ENCODE measurements at regions not wholly inside any gene's neighbourhood (a gene's known extent, or its start where the extent isn't known, plus 50 kb on each side); places are given as distances from the start of the nearest gene placed in this dataset.

DNA sequence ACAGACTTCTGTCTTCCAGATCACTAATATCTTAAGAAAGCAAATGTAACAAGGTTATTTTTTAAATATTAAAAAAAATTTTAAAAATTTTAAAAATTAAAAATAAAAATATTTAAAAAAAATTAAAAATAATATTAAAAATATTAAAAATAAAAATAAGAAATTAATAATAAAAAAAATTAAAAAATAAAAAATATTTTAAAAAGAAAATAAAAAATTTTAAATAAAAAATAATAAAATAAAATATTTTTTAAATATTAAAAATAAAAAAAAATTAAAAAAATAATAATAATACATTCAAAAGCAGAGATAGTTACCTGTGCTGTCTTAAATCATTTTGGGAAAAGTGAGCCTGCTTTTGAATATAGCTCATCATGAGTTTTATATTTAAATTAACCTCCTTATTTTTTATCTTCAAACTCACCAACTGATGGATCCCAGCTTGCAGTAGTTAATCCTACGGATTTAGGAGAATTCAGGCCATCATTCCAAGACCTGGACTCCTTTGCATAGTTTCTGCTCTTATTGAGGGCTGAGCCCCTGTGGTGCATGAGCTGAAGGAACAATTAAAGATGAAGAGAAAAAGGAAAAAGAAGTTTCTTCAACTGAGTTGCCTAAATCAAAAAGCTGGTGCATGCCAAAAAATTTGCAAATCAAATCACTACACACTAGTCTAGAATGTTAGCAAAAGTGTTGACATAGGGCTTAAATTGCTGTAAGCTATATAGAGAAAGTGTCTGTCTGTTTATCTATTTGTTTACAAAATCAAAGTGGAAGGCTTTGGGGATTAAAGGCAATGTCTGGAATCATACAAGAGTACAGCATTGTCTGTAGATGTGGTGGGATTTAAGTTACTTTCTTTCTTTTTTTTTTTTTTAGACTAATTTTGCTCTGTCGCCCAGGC, 50.5 kb upstream of the ZNF438 start:
- H3K4me1 Mint-ChIP-seq (ENCODE audit: low read depth, unreplicated experiment), result no peaks in the 10 kb centered on the region
- H3K27me3 Mint-ChIP-seq (ENCODE audit: insufficient read depth, unreplicated experiment), result peaks cover 11% of the 10 kb centered on the region
- BruUV-seq (replicated peaks), result no TSS peak
- POLR2A ChIA-PET, result no interaction called here
- H3K27ac Mint-ChIP-seq (ENCODE audit: unreplicated experiment), result no peak overlapping the region
- Histone ChIP-seq H3K4me1 (no peaks in the 10 kb centered on the region), H3K9me3 (no peaks in the 10 kb centered on the region), H3K27me3 (replicated peaks; ENCODE audit: control insufficient read depth, insufficient read depth, low read length) (no peaks in the 10 kb centered on the region), H3K4me3 (ENCODE audit: low read depth, low read length) (no peak overlapping the region), H3K36me3 (ENCODE audit: control insufficient read depth, insufficient read depth, low read length) (no peaks in the 10 kb centered on the region)
- H3K9me3 Mint-ChIP-seq (ENCODE audit: unreplicated experiment), result no peaks in the 10 kb centered on the region
- intact Hi-C loops (cut with micrococcal nuclease; ENCODE audit: unreplicated experiment), result no loop called here
- CTCF ChIA-PET, result no interaction called here
- H3K4me3 Mint-ChIP-seq (ENCODE audit: unreplicated experiment), result no peak overlapping the region
- H3K36me3 Mint-ChIP-seq (ENCODE audit: insufficient read depth, unreplicated experiment), result no peaks in the 10 kb centered on the region
- no peak for DNase-seq
- TF ChIP-seq, protein P1, sequence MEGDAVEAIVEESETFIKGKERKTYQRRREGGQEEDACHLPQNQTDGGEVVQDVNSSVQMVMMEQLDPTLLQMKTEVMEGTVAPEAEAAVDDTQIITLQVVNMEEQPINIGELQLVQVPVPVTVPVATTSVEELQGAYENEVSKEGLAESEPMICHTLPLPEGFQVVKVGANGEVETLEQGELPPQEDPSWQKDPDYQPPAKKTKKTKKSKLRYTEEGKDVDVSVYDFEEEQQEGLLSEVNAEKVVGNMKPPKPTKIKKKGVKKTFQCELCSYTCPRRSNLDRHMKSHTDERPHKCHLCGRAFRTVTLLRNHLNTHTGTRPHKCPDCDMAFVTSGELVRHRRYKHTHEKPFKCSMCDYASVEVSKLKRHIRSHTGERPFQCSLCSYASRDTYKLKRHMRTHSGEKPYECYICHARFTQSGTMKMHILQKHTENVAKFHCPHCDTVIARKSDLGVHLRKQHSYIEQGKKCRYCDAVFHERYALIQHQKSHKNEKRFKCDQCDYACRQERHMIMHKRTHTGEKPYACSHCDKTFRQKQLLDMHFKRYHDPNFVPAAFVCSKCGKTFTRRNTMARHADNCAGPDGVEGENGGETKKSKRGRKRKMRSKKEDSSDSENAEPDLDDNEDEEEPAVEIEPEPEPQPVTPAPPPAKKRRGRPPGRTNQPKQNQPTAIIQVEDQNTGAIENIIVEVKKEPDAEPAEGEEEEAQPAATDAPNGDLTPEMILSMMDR (IDR thresholded peaks at IDR 0.05; ENCODE audit: insufficient read depth in 1 of 2, low read depth in 1 of 2, low read length in 1 of 2, severe bottlenecking in 1 of 2, unreplicated experiment in 1 of 2), result no peak

GRCh38 chr10:31083765-31084184, 52.1 kb upstream of the ZNF438 start:
- ChIA-PET POLR2A (no interaction called here), CTCF (interaction anchor here (0.7 kb wide), 2 partner anchors 12 to 876 kb away, joined by 3 to 4 read pairs; no protein-coding TSS in a partner anchor)
- no peaks in the 10 kb centered on the region for H3K9me3 ChIP-seq
- H3K4me1 ChIP-seq, result no peaks in the 10 kb centered on the region
- intact Hi-C loops (cut with micrococcal nuclease; ENCODE audit: unreplicated experiment), result no loop called here
- no peaks in the 10 kb centered on the region for H3K4me1 Mint-ChIP-seq (ENCODE audit: low read depth, unreplicated experiment)
- no peaks in the 10 kb centered on the region for H3K36me3 Mint-ChIP-seq (ENCODE audit: insufficient read depth, unreplicated experiment)
- H3K9me3 Mint-ChIP-seq (ENCODE audit: unreplicated experiment), result no peaks in the 10 kb centered on the region
- H3K4me3 ChIP-seq (ENCODE audit: low read depth, low read length), result no peak overlapping the region
- BruUV-seq (replicated peaks), result no TSS peak
- no peak overlapping the region for H3K27ac Mint-ChIP-seq (ENCODE audit: unreplicated experiment)
- peak; percentile 61 for DNase-seq
- H3K27me3 Mint-ChIP-seq (ENCODE audit: insufficient read depth, unreplicated experiment), result peaks cover 17% of the 10 kb centered on the region
- no peaks in the 10 kb centered on the region for H3K36me3 ChIP-seq (ENCODE audit: control insufficient read depth, insufficient read depth, low read length)
- H3K27me3 ChIP-seq (replicated peaks; ENCODE audit: control insufficient read depth, insufficient read depth, low read length), result no peaks in the 10 kb centered on the region
- no peak overlapping the region for H3K4me3 Mint-ChIP-seq (ENCODE audit: unreplicated experiment)
- TF ChIP-seq, protein P1 (IDR thresholded peaks at IDR 0.05; ENCODE audit: insufficient read depth in 1 of 2, low read depth in 1 of 2, low read length in 1 of 2, severe bottlenecking in 1 of 2, unreplicated experiment in 1 of 2), result peak; percentile 32 to 39

GRCh38 chr10:31087011-31087410, 55.3 kb upstream of the ZNF438 start:
- BruUV-seq (replicated peaks), result no TSS peak
- H3K27ac Mint-ChIP-seq (ENCODE audit: unreplicated experiment), result no peak overlapping the region
- peaks cover 10% of the 10 kb centered on the region for H3K27me3 Mint-ChIP-seq (ENCODE audit: insufficient read depth, unreplicated experiment)
- Histone ChIP-seq H3K4me3 (ENCODE audit: low read depth, low read length) (no peak overlapping the region), H3K4me1 (no peaks in the 10 kb centered on the region), H3K36me3 (ENCODE audit: control insufficient read depth, insufficient read depth, low read length) (no peaks in the 10 kb centered on the region), H3K9me3 (no peaks in the 10 kb centered on the region), H3K27me3 (replicated peaks; ENCODE audit: control insufficient read depth, insufficient read depth, low read length) (no peaks in the 10 kb centered on the region)
- TF ChIP-seq, protein P1 (IDR thresholded peaks at IDR 0.05; ENCODE audit: insufficient read depth in 1 of 2, low read depth in 1 of 2, low read length in 1 of 2, severe bottlenecking in 1 of 2, unreplicated experiment in 1 of 2), result no peak
- CTCF ChIA-PET, result no interaction called here
- H3K36me3 Mint-ChIP-seq (ENCODE audit: insufficient read depth, unreplicated experiment), result no peaks in the 10 kb centered on the region
- H3K9me3 Mint-ChIP-seq (ENCODE audit: unreplicated experiment), result no peaks in the 10 kb centered on the region
- POLR2A ChIA-PET, result no interaction called here
- no peaks in the 10 kb centered on the region for H3K4me1 Mint-ChIP-seq (ENCODE audit: low read depth, unreplicated experiment)
- H3K4me3 Mint-ChIP-seq (ENCODE audit: unreplicated experiment), result no peak overlapping the region
- intact Hi-C loops (cut with micrococcal nuclease; ENCODE audit: unreplicated experiment), result no loop called here
- no peak for DNase-seq
